Activated CD8-positive, alpha-beta memory T cell treated with anti-CD3 and anti-CD28 coated beads for 48 hours (primary cell): ENCODE measurements at regions not wholly inside any gene's neighbourhood (a gene's known extent, or its start where the extent isn't known, plus 50 kb on each side); places are given as distances from the start of the nearest gene placed in this dataset.

Source experiments
- DNase-seq, 3 experiments: peaks; one replicate each; pipeline ENCODE4 v3.0.0-alpha.2; 2020; ENCODE audit warnings: low read depth in 2 of 3, low spot score in 2 of 3

DNA sequence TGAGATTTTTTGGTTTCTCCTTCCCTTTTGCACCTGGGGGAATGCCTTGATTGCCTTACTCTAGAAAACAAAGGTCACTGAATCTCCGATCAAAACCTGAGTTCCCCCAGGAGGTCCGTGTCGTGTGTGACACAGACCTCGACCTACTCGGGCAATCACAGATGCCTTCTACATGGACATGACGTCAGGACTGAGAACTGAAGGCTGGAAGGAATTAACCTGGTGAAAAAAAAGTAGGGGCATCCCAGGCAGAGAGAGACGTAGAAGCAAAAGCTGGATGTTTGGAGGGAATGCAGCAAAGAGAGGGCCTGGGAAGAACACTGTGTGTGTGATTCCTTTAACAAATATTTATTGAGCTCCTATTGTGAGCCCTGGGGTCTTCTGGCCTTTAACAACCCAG lies 178.0 kb downstream of the PRDM2 start:
- DNase-seq: no peak

DNA sequence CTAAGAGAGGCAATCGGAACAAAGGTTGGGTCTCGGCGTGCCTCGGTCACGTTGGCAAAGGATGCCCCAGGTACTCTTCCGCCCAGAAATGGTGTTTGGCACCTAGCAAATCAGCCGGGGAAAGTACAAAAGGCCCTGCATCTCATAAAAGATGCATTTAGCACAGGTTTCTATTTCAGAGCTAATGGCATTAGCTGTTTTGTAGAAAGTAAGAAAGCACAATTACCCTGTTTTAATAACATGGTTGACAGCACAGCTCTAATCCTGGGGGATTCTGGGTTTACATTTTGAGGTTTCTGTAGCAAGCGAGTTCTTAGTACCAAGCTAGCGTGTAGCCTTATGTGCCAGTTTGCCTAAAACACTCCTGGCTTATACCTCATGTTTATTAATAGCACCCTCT lies 178.5 kb downstream of the PRDM2 start:
- DNase-seq: no peak

DNA sequence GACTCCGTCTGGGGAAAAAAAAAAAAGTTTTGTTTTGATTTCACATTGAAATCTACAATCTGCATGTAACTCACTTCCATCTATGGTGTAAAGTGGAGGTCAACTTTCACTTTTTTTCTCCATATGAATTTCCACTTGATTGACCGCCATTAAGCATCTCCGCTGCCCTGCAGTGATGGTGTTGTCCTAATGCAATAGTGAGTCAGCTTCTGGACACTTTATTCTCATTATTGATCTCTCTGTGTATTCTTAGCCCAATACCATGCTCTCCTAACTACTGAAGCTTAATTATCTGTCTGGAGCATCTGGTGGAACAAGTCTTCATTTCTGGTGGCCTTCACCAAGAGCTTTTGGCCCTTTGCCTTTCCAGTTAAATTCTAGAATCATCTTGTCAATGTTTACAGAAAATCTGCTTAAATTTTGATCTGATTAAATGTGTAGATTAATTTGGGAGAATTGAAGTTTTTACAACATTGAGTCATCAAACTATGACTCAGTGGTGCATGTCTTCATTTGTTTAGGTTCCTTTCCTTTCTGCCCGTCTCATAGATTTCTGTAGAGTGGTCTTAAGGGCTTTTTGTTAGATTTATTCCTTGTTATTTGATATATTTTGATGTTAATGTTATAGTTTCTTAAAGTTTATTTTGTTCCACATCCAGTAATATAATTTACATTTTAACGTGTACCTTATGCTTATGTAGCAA lies 181.5 kb downstream of the PRDM2 start:
- DNase-seq: no peak

DNA sequence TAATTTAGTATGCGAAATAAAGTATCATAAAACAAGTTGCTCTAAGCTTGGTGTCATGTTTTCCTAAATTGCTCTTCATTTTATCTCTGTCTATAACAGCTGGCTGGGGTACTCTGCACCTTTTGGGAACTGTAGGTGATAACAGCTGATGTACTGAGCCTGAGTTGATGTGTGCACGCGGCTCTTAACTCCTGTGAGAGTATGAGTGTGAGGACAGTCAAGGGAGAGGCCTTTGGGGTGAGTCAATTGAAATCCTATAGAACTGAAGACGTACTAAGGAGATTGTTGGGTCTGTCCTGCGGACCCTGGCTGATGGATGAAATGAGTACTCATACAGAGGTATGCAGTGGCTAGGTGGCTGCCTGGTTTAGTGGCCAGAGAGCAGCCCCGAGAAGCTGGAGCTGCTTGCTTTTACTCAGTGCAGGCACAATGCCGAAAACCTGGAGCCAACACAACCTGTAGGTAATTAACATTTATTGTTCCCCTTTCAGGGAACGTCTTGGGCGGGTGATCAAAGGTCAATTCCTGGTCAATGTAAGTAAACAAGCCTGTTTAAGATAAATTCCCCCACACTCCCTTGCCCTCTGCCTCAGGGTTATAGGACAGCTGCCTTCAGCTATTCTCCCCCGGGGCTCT lies 188.5 kb downstream of the PRDM2 start:
- no peak for DNase-seq

DNA sequence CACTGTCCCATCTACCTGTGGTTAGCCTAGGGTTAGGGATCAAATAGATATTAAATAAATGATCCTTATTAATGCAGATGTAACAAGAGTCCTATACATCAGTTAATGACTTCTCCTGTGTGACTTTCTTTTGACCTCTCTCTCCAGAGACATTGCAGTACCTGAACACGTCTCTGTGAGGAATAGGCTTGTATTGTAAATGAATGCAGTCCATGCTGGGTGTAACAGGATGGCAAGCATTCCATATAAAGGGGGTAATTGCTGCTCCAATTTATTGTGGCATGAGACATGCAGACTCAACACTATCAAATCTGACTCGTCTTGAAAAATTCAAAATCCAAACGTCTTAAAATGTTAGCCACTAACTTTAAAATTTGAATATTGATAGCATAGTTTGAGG lies 189.5 kb downstream of the PRDM2 start:
- no peak for DNase-seq

DNA sequence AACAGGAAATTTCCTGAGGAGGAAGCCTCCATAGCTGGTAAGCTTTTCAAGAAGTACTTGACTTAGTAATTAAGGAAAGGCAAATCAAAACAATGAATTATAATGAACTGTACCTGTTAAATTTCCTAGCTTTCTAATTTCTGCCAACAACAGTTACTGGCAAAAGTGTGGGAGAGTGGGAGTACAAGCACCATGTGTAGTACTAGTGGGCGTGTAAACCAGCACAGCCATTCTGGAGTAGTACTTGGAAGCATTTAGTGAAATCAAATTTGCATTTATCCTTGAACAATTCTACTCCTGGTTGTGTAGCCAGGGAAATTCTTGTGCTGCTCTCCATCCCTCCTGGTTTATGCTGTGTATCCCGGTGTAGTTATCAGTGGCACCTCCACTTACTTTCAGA lies 190.8 kb downstream of the PRDM2 start:
- no peak for DNase-seq

DNA sequence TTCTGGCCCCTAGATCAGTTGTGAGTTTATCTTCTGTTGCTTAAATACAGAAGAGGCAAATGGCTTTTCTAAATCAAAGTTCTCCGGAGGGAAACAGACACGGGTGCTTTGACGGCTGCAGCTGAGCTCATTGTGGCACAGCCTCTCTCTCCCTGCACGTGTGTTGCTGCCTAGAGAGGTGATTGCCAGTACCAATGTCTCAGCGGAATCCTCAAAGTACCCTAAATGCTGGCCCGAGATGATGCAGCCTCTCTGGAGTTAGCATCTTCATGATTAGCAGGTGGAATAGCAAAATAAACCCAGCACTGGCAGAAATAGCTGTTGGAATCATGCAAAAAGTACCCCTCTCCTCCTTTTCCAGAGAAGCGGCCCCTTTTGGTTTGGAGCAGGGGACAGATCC lies 192.2 kb downstream of the PRDM2 start:
- DNase-seq: no peak

DNA sequence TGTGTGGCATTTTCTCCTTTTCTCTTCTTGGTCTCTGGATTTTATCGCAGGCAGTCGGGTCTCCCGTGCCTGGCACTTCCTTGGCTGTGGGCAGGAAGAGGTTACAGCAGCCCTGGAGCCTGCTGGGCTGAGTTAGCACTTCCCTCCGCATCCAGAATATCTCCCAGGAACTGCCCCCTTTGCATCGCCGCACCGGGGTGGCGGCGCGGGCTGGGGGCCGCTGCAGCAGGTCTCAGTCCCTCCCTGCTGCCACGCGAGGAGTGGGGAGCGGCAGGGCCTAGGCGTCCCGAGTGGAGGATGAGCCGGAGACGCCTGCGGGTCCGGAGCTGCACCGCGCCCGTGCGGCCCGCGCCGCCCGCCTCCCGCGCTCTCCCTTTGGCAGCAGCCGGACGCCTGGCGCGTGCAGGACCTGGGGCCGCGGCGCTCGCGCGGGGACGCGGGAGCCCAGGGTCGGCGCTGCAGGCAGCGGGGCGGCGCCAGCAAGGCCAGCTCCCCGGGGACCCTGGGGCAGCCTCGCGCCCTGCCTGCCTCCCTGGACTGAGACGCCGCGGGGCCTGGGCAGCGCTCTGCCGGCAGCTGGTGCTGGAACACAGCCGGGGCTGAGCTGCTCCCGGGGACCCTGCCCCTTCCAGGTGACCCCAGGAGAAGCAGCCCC lies 192.8 kb downstream of the PRDM2 start:
- no peak for DNase-seq

DNA sequence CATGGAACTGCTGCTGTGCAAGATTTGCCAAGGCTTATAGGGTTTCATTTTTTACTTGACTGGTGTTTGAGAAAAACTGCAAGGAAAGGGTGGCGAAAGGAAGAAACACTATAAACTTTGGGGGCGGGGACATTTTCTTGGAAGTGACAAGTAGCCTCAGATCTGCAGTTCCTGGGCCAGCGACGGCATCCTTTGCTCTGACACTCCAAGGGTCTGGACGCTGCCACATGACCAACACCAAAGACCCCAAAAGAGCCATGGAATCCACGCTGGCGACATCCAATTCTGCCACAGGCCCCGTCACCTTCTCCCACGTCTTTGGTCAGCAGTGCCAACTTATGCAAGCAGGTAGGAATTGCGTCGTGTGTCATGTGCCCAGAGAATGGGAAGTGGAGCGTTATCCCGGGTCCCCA lies 193.4 kb downstream of the PRDM2 start:
- no peak for DNase-seq

DNA sequence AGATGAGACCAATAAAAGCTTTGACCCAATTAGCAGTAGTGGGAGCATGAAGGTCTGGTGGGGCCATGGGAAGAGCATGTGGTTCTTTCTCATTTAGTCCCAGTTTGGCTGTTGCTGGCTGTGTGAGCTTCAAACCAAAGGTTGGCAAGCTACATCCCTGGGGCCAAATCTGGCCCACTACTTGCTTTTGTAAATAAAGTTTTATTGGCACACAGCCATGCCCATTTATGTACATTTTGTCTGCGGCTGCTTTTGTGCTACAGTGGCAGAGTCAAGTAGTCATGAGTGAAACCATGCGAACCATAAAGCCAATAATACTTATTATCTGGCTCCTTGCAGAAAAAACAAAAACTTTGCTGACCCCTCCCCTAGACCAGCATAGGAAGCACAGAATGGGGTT lies 196.9 kb downstream of the PRDM2 start:
- no peak for DNase-seq

DNA sequence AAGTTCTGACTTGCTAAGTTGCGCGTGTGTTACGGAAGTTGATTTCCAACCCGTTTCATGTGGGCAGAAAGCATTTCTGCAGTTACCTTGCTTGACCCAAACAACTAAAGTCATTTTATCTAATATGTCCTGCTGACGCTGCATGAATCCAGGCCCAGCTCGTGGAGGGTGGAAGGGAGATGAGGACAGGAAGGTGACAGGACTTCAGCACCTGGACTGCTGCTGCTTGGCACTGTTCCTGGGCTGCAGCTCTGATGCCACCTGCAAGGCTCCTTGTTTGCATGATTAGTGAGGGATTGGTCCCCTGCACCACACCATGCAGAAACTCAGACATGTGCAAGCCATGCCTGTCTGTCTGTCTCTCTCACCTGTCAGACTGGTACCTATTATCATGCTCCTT lies 198.4 kb downstream of the PRDM2 start:
- DNase-seq: no peak

DNA sequence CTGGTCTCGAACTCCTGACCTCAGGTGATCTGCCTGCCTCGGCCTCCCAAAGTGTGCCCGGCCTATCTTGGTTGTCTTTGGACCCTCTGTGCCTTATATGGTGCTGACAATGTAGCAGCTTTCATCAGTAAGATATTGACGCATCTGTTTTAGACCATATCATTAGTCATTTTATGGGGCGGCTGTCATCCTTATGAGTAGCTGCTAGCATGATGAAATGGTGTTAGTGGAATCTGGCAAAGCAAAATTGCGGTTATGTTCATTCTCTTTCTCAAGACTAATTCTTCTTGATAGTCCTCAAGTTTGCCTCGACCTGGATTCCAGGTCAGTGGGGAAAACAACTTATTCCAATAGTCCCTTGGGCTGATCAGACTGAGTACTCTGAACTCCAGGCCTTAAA lies 199.9 kb downstream of the PRDM2 start:
- no peak for DNase-seq

DNA sequence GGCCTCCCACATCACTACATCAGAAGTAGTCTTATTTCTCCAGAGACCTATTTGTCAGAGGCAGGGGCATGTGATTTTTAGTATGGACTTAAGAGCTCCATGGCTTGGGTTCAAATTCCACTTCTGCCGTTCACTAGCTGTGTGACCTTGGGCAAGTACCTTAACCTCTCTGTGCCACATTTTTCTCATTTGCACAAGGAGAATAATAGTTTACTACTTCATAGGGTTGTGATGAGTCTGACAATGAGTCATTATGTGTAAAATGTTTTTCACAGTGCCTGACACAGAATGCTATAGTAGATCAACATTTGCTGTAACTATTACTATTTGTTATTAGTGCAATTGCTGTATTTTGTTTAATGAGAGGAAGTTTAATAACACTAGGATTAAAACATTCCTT lies 200.6 kb downstream of the PRDM2 start:
- DNase-seq: no peak

DNA sequence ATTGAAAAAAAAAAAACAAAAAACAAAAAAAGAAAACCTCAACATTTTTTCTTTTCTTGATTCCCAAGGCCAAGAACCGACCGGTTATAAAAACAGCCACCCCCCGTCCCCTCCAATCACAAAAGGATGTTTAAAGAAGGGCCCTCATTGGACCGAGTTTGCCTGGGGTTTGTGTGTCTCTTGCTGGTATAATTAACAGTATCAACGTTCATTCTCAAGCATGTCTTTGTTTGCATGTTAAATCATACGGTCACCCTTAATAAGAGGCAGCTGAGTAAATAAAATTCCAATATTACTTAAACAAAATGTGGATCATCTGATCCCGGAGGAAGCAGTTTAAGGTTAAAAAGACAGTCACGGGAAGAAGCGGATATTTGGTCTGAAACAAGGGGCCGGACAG lies 201.1 kb downstream of the PRDM2 start:
- DNase-seq: no peak

DNA sequence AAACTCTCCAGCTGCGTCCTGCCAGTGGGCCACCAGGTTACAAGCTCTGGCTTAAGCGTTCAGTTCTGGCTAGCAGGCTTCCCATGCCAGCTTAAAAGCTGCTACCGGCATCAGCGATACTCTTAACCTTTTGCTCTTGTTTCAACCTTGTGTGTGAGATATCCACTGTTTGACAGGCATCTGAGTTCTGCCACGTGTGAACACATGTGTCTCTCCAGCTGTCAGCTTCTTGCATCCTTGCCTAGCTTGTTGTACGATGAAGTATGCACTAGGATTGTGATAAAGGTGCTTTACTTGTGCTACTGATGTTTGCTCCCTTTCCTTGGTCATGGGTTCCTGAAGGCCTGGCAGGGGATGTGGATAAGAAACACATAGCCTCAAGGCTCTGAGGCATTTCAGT lies 201.6 kb downstream of the PRDM2 start:
- no peak for DNase-seq

DNA sequence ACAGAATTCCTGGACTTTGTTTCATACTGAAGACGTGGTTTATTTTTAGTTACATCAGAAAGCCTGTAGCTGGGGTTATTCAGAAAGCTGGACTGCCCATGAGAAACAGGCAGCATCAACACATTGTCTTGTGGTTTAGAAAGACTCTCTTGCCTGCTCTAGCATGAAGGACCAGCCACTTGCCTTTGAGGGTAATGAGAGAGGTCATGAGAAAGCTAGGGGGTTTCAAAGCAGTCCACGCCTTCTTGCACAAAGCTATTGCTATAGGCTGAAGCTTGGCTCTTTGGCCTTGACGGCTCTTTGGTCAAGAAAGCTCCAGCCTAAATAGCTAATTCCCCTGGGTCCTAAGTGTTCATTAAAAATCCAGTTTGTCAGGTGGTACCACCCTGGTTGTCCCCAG lies 208.1 kb downstream of the PRDM2 start:
- no peak for DNase-seq

DNA sequence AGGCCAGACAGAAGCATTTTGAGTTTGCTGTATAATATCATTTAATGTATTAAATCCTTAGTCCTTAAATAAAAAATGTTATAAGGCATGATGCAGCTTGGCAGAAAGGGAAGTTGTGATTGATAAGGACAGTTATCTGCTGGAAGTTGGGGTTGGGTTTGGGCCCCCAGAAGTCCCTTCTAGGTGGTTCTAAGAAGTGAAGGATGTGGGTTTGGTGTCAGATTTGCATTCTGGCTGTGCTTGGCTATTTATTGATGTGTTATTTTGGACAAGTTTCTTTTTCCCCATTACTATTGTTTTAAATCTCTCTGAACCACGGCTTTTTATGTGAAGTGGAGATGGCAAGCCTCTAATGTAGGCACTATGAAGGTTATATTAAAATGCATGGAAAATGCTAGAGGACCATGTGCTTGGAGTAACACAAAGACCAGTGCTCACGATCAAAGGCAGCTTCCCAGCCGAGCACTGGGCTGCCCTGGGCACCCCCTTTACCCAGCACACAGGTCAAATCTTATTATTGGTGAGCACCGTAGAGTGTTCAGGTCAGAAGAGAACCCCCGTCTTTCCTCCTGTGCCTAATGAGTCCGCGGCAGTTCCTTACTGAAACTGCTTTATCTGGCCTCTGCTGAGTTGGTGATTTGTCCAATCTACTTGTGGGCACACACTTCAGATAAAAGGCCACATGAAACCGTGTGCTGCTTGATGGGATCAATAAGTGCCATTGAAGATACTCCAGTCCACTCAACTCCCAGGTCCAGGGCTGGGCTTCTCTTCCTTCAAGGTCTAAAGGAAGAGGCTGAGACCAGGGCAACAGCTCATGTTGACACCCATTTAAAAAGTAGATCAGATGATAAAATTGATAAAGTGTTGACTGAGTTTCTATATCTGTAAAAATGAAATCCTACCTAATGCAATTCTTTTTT lies 212.0 kb downstream of the PRDM2 start:
- DNase-seq: no peak

DNA sequence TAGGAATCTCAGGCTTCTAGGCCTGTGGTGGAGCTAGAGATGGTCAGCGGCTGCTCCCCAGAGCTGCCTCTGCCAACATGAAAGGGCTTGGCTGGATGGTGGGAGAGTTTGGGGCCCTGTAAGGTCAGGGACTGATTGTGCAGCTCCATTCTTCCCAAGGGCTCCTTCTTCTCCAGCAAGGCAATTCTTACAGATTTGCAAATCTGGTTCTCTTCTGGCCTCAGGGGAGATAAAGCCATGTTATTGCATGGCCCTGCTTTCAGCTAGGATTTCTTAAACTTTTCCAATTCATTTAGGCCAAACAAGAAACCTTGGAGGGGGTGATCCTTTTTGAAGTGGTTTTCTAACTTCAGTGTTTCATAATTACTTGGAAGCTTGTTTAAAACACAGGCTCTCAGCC lies 213.4 kb downstream of the PRDM2 start:
- no peak for DNase-seq

DNA sequence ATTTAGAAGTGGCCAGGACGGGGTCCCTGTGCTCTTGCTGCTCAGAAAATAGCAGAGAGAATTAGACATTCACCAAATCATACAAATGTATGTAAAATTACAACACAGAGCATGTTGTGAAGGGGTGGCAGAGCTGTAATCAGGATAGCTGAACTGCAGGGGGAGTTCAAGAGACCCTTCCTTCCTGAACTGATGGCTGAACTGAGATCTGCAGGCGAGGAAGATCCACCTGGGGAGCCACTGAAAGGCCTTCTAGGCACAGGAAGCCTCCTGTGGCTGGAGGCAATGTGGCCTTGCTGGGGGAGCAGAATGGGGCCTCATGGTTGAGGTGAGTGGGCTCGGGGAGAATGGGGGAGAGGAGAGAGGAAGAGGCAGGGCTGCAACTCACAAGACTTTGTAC lies 216.5 kb downstream of the PRDM2 start:
- DNase-seq: no peak

DNA sequence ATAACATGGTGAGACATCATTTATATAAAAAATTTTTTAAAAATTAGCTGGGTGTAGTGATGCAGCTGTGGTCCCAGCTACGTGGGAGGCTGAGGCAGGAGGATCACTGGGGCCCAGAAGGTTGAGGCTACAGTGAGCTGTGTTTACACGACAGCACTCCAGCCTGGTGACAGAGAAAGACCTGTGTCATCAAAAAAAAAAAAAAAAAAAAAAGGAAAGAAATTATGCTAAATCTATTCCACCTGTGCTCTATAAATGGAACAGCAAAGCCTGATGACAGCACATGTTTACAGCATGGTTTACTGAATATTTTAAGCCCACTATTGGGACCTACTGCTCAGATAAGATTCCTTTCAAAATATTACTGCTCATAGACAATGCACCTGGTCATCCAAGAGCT lies 217.6 kb downstream of the PRDM2 start:
- DNase-seq: no peak

DNA sequence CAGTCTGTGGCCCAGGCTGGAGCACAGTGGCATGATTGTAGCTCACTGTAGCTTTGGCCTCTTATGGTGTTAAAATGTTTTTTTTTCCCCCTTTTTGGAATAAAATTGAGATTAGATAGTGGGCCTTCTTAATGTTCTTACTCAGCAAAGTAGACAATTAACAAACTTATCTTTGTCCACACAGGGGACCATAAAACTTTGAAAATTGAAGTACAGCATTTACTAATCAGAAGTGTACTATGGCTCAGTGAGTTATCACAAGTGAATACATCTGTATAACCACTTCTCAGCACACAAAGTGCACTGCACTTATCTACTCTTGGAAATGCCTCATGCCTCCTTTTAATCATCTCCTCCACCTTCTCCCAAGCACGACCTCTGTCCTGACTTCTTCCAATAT lies 218.9 kb downstream of the PRDM2 start:
- DNase-seq: no peak

DNA sequence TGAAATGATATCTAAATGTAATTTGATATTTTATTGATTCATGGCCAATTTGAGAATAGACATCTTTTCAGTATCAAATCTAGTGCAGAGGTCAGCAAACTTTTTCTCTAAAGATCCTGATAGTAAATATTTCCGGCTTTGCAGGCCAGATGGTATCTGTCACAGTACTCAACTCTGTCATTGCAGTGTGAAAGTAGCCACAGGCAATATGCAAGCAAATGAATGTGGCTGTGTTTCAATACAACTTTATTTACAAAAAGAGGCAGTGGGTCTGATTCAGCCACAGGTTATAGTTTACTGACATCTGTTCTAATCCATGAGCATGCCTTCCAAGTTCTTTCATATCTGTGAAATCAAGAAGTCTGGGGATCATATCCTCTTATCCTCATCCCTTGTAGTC lies 221.2 kb downstream of the PRDM2 start:
- no peak for DNase-seq
